ENCODE measurements at regions not wholly inside any gene's neighbourhood (a gene's known extent, or its start where the extent isn't known, plus 50 kb on each side); places are given as distances from the start of the nearest gene placed in this dataset.

DNA sequence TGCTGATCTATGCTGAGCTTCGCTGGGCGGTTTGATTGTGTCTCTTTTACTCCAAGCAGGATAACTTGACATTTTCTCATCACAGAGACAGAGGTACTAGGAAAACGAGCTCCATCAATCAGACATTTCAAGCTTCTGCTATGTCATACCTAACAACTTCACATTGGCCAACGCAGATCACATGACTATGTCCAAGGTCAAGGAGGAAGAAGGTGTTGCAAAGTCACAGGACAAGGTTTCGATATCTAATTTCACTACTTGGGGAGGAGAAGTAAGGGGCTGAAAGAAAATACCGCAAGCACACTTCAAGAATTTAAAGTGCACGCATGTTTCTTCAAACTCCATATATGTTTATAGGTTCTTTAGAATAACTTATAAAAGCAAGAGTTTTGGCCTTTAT, 425.8 kb downstream of the CHL1 start:
- intact Hi-C loops (cut with DNase I, micrococcal nuclease): no loop called here
- ATAC-seq (no peak), DNase-seq (no peak)

DNA sequence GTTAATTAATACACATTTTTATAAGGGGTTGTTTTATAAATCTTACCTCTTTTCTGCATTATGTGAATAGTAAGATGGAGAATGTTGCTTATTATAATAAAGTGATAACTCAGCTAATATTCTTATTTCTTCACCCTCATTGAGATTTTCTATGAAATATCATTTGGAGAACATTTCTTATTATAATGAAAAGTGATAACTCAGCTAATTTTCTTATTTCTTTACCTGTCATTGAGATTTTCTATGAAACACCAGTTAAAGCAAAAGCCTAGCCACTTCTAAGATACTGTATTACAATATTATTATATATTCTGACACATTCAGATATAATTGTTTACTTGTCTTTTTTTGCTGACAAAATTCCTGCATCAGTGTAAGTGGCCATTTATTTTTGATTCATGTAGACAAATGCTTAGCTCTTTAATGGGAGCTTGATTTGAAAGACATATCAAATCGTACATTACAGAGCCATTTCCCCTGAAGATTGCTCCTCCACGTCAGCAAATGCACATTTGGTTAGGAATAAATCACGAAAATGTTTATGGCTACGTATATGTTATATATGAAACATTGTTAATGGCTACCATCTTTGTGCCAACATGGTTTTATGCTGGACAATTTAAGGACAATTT, 427.5 kb downstream of the CHL1 start:
- DNase-seq: no peak
- no peak for ATAC-seq
- intact Hi-C loops (cut with DNase I, micrococcal nuclease): no loop called here

DNA sequence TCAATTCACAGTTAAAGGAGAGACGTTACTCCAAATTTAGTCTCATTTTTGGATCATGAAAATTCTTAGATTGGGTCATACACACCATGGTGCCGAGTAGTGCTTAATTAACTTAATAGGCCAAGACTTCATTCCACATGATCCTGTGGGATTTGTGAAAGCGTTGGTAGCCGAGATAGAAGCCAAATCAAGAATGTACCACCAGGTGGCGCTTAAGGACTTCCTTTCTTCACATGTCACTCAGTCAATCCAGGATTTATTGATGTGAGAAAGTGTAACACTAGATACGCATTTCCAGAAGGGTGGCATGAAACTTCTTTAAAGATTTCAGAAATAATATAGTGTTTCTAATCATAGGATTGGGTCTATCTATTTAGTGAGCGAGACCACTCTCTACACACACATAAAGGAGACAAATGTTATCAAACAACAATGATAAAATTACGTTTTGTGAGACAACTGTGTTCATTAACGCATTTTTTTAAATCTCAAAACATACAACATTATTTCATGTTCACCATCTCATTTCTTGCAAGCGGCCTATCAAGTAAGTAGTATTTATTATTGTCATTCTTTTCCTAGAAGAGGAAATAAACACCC, 436.1 kb downstream of the CHL1 start:
- ATAC-seq (no peak), DNase-seq (peak in 1 of 2 donors; percentile 40)
- intact Hi-C loops (cut with DNase I, micrococcal nuclease): no loop called here

- DNase-seq (no peak), ATAC-seq (no peak)
- intact Hi-C loops (cut with DNase I, micrococcal nuclease): no loop called here
Observed at GRCh38 chr3:634511-634910, 437.9 kb downstream of the CHL1 start.

DNA sequence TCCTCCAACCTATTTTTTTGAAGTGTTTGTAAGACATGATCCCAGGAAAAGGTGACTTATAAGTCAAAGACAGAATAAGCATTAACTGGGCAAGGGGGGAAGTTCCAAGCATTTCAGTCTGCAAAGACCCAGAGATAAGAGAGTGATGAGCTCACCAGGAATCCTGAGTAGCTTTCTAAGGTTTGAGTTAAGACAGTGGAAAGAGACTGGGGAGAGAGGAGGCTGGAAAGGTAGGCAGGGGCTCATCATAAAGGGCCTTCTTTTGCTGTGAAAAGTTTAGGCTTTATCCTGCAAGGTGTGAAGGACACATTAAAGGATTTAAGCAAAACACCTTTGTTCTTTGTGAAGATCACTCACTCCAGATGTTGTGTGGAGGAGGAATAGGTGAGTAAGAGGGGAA, 438.8 kb downstream of the CHL1 start:
- no peak for ATAC-seq
- intact Hi-C loops (cut with DNase I, micrococcal nuclease): no loop called here

DNA sequence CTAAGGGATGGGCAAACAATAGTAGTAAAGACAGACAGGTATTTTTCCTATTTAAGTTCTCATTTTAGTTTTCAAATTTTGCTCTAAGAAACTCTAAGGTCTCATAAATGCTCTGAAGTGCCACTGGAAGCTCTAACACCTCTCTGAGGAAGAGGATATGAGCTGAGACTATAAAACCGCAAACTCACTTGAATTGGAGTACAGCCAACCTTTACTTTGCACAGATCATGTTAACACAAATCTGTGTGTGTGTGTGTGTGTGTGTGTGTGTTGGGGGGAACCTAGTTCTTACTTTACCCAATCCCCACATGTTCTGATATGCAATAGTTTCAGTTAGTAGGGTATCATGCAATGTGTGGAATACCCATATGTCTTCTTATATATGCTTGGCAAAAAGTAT, 446.8 kb downstream of the CHL1 start:
- intact Hi-C loops (cut with DNase I, micrococcal nuclease): no loop called here
- no peak for ATAC-seq
- DNase-seq: no peak

More for the DNA sequence above, 438.8 kb downstream of the CHL1 start:
- no peak for DNase-seq

- no peak for DNase-seq
- no peak for ATAC-seq
- intact Hi-C loops (cut with DNase I, micrococcal nuclease): no loop called here
Observed at GRCh38 chr3:655824-656223, 437.0 kb upstream of the CNTN6 start.

DNA sequence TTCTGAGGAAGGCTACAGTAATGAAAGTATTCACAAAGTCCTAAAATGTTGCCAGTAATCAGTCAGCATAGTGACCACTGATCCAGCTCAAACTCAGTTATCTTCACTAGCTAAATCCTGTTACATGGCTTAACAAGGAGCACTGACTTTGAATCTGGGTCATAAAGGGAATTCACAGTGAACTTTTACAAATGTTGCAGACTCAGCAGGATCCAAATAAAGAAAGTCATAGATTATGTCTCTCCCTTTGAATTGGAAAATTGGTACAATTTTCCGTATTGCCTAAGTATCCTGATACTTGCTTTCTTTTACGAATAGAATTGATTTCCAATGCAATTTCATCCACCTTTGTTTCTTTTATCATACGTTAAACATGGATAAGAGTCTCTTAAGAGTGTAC, 431.5 kb upstream of the CNTN6 start:
- DNase-seq (no peak), ATAC-seq (no peak)
- intact Hi-C loops (cut with DNase I, micrococcal nuclease): no loop called here

DNA sequence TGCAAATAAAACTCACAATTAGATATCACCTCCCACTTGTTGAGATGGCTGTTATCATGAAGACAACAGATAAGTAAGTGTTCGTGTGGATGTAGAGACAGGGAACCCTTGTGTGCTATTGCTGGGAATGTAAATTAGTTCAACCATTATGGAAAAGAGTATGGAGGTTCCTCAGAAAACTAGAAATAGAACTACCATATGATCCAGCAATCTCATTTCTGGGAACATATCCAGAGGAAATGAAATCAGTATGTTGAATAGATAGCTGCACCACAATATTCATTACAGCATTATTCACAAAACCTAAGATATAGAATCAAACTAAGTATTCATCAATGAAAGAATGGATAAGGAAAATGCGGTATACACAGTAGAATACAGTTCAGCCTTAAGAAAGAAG, 418.7 kb upstream of the CNTN6 start:
- no peak for DNase-seq
- intact Hi-C loops (cut with DNase I, micrococcal nuclease): no loop called here
- no peak for ATAC-seq

DNA sequence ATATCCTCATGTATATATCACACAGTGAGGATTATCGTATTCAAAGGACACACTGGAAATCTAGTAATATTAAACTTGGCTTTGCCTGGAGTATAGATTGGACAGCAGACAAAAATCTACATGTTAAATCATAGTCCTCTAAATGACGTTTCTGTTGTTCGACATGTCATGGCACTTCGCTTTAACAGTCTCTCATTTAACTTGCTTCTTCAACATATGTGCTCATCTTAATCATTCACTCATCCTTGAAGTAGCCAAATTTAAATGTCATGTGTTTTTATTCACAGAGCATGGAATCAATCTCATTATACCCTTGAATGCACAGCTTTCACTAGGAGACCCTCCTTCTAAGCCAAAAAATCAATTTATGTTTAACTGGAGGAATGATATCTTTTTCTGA, 417.0 kb upstream of the CNTN6 start:
- intact Hi-C loops (cut with DNase I, micrococcal nuclease): no loop called here
- DNase-seq (no peak), ATAC-seq (no peak)

- intact Hi-C loops (cut with DNase I, micrococcal nuclease): no loop called here
- DNase-seq: no peak
- ATAC-seq: no peak
Observed at GRCh38 chr3:683770-684169, 409.1 kb upstream of the CNTN6 start.

DNA sequence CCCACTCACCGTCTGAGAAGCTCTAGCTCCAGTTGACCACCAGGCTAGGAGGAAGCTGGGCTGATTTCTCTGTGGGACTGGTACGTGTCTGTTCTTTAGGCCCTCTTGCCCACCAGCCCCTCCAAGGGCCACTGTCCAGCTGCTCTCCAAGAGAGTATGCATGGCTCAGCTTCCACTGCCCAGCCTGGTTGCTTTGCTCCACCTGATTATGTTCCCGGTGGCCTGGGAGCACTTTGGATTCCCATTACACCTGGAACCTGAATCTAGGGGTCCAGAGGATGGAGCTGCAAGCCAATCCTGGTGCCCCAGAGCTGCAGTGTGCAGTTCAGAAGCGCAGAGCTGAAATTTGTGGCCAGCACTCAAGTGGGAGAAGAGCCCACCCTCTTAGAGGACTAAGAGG, 402.1 kb upstream of the CNTN6 start:
- ATAC-seq (no peak), DNase-seq (no peak)
- intact Hi-C loops (cut with DNase I, micrococcal nuclease): no loop called here

DNA sequence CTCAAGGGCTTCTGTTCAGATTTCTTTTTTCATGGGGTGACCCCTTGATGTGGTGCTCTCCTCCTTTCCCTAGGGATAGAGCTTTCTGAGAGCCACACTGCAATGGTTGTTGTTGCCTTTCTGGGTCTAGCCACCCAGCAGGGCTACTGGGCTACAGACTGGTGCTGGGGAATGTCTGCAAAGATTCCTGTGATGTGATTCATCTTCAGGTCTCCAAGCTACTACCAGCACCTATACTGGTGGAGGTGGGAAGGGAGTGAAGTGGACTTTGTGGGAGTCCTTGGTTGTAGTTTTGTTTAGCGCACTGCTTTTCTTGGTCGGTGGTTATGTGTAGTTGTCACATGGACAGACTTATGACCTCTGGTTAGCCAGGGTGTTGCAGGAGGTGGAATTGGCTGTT, 392.3 kb upstream of the CNTN6 start:
- intact Hi-C loops (cut with DNase I, micrococcal nuclease): no loop called here
- ATAC-seq: no peak
- no peak for DNase-seq

DNA sequence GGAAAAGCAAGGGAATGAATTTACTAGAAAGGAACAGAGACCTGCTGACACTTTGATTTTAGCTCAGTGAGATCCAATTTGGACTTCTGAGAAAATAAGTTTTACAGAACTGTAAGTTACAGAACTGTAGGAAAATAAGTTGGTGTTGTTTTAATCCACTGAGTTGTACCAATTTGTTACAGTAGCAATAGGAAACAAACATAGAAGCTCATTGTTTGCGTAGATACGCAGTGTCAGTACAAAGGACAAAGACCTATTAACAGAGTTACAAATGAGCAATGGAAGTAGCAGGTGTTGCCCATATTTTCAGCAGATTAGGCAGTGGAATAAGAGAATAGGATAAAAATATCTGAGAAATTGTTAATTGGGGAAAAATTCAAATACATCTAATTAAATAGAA, 385.8 kb upstream of the CNTN6 start:
- no peak for DNase-seq
- ATAC-seq: no peak
- intact Hi-C loops (cut with DNase I, micrococcal nuclease): no loop called here

DNA sequence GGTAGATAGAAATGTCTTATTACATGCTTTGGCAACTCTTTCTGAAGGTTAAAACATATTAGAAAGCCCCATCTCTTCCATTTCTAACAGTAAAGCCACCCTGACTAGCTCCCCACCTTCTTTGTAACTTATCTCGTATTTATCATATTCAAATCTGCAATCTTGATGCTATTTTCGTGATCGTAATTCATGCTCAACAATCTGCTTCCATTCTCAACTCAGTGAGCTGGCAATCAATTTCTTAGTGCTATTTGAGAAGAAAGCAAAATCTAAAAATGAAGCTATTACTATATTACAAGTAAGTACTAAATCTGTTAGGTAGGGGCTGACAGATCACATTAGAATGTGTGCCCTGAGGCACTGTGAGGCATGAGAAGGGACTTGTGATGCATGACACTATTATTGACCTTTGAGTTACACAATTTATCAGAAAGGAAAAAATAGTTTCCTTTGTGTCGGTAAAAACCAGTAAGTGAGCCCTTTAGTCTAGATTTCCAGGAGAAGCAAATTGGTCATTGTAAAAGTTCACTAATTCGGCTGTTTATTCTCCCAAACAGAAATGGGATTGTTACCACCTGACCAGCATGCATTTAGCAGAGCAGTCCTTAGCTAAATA, 379.7 kb upstream of the CNTN6 start:
- intact Hi-C loops (cut with DNase I, micrococcal nuclease): no loop called here
- DNase-seq (no peak), ATAC-seq (no peak)

DNA sequence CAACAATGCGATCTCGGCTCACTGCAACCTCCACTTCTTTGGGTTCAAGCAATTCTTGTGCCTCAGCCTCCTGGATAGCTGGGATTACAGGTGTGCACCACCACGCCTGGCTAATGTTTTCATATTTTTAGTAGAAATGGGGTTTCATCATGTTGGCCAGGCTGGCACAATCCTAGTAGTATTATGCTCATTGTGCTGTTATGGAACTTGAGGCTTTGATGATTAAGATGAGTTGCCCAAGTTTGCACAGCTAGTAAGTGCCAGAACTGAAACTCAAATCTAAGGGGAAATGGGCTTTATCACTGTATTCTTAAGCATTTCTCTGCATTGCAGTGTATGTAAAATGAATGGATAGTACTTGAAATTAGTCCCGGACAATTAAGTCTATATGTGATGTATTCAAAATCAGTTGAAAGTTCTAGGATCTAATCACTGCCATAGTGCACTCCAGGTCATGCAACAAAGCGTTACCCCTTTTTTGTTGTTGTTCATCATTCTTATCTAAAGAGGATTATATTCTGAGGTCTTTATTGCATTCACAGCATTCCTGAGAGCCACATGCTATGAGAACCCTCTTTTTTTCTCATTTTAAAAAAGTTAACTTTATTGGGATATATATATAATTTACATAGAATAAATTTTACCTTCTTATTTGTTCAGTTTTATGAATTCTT, 378.7 kb upstream of the CNTN6 start:
- intact Hi-C loops (cut with DNase I, micrococcal nuclease): no loop called here
- ATAC-seq: no peak
- DNase-seq: no peak

DNA sequence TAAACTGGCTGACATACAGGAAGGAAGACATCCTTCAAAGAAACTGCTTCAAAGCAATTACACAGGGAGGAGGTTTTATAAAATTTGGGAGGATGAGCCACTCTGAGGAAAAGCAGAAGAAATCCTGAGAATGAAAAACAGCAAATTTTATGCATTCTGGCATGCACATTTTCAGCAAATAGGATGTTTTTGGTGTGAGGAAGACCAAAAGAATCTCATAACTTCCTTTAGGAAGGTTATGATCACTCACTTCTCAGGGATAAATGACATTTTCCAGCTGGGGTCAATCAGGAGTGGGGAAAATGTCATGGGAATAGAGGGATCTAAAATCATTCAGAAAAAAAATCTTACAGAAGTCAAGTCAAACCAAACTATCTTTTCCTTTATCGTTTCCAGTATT, 371.7 kb upstream of the CNTN6 start:
- ATAC-seq: no peak
- intact Hi-C loops (cut with DNase I, micrococcal nuclease): no loop called here
- DNase-seq: no peak

- intact Hi-C loops (cut with DNase I, micrococcal nuclease): no loop called here
- ATAC-seq: no peak
- no peak for DNase-seq
Observed at GRCh38 chr3:732326-732928, 360.4 kb upstream of the CNTN6 start.

DNA sequence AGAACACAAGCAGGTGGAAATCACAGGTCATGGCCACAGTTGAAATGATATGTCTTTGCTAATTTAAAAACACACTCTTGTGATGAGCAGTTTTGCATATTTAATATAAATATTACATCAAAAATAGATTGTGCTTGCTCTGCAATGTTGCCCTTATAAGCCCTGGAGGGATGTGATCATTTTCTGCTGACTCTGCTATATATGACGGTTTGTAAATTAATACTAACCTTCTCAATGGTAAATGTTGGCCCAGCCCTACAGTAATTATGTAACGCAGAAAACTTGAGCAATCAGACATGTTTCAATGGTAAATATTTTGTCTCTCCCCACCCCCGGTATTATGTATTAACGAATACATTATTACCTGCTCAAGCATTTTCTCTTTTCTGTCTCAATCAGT, 359.5 kb upstream of the CNTN6 start:
- ATAC-seq: no peak
- intact Hi-C loops (cut with DNase I, micrococcal nuclease): no loop called here
- no peak for DNase-seq

- DNase-seq (no peak), ATAC-seq (no peak)
- intact Hi-C loops (cut with DNase I, micrococcal nuclease): no loop called here
Observed at GRCh38 chr3:757711-758110, 335.1 kb upstream of the CNTN6 start.
